ENCODE measurements at regions not wholly inside any gene's neighbourhood (a gene's known extent, or its start where the extent isn't known, plus 50 kb on each side); places are given as distances from the start of the nearest gene placed in this dataset.
"Not testable (repeated sequence)": the region's sequence is repeated elsewhere in the genome, so short reads cannot be mapped to it uniquely, and the experiment has no call there.

DNA sequence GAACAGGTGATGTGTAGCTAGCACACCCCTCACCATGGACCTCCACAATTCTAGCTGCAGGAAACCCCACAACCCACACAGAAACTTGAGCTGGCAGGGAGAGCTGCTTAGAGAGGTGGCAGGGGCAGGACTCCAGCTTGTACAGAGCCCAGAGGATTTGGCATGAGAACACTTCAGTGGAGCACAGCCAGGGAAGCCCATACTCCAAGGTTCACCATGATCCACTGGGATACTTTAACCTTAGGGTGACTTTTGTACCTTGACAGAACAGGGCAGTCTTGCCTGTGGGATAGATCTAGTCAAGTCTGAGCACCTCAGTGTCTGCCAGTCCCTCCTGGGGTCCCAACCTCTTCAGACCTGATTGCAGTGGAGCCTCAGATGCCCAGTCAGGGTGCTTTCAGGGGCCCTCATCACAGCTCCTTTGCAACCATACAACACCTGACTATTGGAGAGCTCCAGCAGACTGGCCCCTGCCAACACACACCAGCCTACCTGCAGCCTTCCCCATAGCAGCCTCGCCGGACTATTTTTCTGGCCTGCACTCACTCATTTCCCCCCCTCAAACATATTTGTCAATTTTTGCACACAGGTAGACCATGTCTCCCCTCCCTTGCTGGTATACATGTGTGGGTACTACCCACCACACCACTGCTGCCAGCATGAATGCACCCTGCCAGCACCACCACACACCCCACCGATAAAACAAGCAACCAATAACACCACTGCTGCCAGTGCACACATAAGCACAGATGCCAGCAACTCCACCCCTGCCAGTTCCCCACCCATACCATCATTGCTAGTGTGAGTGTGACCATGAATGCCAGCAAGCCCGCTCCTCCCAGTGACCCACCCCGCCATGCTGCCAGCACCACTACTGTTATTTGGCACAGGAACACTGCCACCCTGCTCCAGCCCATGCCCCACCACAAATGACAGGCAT, 56.0 kb upstream of the CDX4 start:
- H3K27me3 ChIP-seq (ENCODE audit: control insufficient read depth, insufficient read depth, low read length) = no peaks in the 10 kb centered on the region
- no CpG with 5 or more reads among the region's 5 CpGs for WGBS (ENCODE audit: insufficient coverage, insufficient read length)
- no peak for DNase-seq (ENCODE audit: low read depth, low spot score)
- no peaks in the 10 kb centered on the region for H3K4me1 ChIP-seq (ENCODE audit: control insufficient read depth, insufficient read depth, low read length)
- H3K27ac ChIP-seq (ENCODE audit: low read length) = no peak overlapping the region
- no peaks in the 10 kb centered on the region for H3K36me3 ChIP-seq (ENCODE audit: control insufficient read depth, insufficient read depth, low read length)
- H3K9me3 ChIP-seq (ENCODE audit: control insufficient read depth, insufficient read depth, low read length) = no peaks in the 10 kb centered on the region
- H3K4me3 ChIP-seq (ENCODE audit: low read length) = no peak overlapping the region

GRCh38 chrX:73366696-73367095, 80.2 kb upstream of the CDX4 start:
- H3K27ac ChIP-seq (ENCODE audit: low read length) = no peak overlapping the region
- H3K27me3 ChIP-seq (ENCODE audit: control insufficient read depth, insufficient read depth, low read length) = no peaks in the 10 kb centered on the region
- no peaks in the 10 kb centered on the region for H3K4me1 ChIP-seq (ENCODE audit: control insufficient read depth, insufficient read depth, low read length)
- H3K4me3 ChIP-seq (ENCODE audit: low read length) = no peak overlapping the region
- H3K9me3 ChIP-seq (ENCODE audit: control insufficient read depth, insufficient read depth, low read length) = no peaks in the 10 kb centered on the region
- no CpG with 5 or more reads among the region's 1 CpG for WGBS (ENCODE audit: insufficient coverage, insufficient read length)
- no peaks in the 10 kb centered on the region for H3K36me3 ChIP-seq (ENCODE audit: control insufficient read depth, insufficient read depth, low read length)
- no peak for DNase-seq (ENCODE audit: low read depth, low spot score)

- H3K4me3 ChIP-seq (ENCODE audit: low read length) = not testable (repeated sequence)
These were observed 89.6 kb upstream of the CDX4 start for GRCh38 chrX:73357294-73357693.

DNA sequence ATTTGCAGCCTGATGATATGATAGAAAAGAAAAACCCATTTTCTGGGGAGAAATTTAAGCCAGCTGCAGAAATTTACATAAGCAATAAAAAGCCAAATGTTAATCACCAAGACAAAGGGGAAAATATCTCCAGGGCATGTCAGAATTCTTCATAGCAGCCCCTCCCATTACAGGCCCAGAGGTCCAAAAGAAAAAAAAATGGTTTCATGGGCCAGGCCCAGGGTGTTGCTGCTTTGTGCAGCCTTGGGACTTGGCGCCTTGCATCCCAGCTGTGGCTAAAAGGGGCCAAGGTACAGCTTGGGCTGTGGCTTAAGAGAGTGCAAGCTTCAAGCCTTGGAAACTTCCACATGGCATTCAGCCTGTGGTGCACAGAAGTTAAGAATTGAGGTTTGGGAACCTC, 97.9 kb upstream of the CDX4 start:
- Histone ChIP-seq H3K36me3 (ENCODE audit: control insufficient read depth, insufficient read depth, low read length) (no peaks in the 10 kb centered on the region), H3K4me3 (ENCODE audit: low read length) (no peak overlapping the region), H3K9me3 (ENCODE audit: control insufficient read depth, insufficient read depth, low read length) (no peaks in the 10 kb centered on the region), H3K4me1 (ENCODE audit: control insufficient read depth, insufficient read depth, low read length) (no peaks in the 10 kb centered on the region), H3K27me3 (ENCODE audit: control insufficient read depth, insufficient read depth, low read length) (no peaks in the 10 kb centered on the region), H3K27ac (ENCODE audit: low read length) (no peak overlapping the region)
- WGBS (ENCODE audit: insufficient coverage, insufficient read length) = no CpG with 5 or more reads among the region's 1 CpG
- no peak for DNase-seq (ENCODE audit: low read depth, low spot score)

More at GRCh38 chrX:73357294-73357693, 89.6 kb upstream of the CDX4 start:
- not testable (repeated sequence) for H3K9me3 ChIP-seq (ENCODE audit: control insufficient read depth, insufficient read depth, low read length); DNase-seq (ENCODE audit: low read depth, low spot score); H3K36me3 ChIP-seq (ENCODE audit: control insufficient read depth, insufficient read depth, low read length); H3K27ac ChIP-seq (ENCODE audit: low read length); H3K4me1 ChIP-seq (ENCODE audit: control insufficient read depth, insufficient read depth, low read length); H3K27me3 ChIP-seq (ENCODE audit: control insufficient read depth, insufficient read depth, low read length)
- WGBS (ENCODE audit: insufficient coverage, insufficient read length) = no CpG with 5 or more reads among the region's 4 CpGs

DNA sequence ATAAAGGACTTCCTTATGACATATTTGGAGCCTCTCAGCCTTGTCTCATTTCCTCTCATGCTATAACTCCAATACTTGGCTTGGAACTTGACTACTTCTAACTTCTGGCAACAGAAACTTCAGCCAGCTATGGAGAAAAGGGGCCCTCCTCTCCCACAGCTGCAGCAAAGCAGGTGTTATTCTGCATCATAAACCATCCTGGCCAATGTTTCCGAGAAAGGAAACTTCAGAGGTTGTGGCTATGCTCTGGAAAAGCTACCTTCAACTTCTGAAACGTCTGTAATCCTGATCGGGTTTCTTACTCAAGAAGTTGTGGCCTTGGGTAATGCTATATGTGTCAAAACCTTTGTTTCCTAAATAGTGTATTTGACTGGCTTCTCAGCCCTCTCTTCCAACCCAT, 109.5 kb upstream of the CDX4 start:
- Histone ChIP-seq H3K4me1 (ENCODE audit: control insufficient read depth, insufficient read depth, low read length) (no peaks in the 10 kb centered on the region), H3K27ac (ENCODE audit: low read length) (no peak overlapping the region), H3K9me3 (ENCODE audit: control insufficient read depth, insufficient read depth, low read length) (no peaks in the 10 kb centered on the region), H3K4me3 (ENCODE audit: low read length) (no peak overlapping the region), H3K36me3 (ENCODE audit: control insufficient read depth, insufficient read depth, low read length) (no peaks in the 10 kb centered on the region), H3K27me3 (ENCODE audit: control insufficient read depth, insufficient read depth, low read length) (no peaks in the 10 kb centered on the region)
- no peak for DNase-seq (ENCODE audit: low read depth, low spot score)
- no CpG with 5 or more reads among the region's 3 CpGs for WGBS (ENCODE audit: insufficient coverage, insufficient read length)

DNA sequence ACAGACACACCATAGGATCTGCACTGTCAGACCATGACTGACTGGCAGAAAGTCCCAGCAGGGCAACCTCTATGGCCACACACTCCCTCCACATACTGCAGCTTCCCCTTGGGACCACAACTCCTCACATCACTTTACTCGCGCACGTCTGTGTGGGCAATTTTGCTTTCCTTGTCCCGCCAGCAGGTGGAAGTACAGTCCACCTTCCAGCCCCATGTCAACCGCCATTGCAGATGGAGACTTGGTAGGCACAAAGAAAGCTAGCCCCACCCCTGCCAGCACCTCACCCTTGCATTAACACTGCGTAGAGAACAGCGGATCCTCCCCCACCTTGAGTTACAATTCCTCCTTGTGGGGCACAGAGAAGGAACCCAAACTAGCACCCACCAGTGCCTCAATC, 74.4 kb upstream of the NAP1L2 start:
- Histone ChIP-seq H3K4me3 (ENCODE audit: low read length) (no peak overlapping the region), H3K27ac (ENCODE audit: low read length) (no peak overlapping the region), H3K4me1 (ENCODE audit: control insufficient read depth, insufficient read depth, low read length) (no peaks in the 10 kb centered on the region), H3K36me3 (ENCODE audit: control insufficient read depth, insufficient read depth, low read length) (no peaks in the 10 kb centered on the region), H3K9me3 (ENCODE audit: control insufficient read depth, insufficient read depth, low read length) (no peaks in the 10 kb centered on the region), H3K27me3 (ENCODE audit: control insufficient read depth, insufficient read depth, low read length) (no peaks in the 10 kb centered on the region)
- no CpG with 5 or more reads among the region's 7 CpGs for WGBS (ENCODE audit: insufficient coverage, insufficient read length)
- DNase-seq (ENCODE audit: low read depth, low spot score) = peak; percentile 5

DNA sequence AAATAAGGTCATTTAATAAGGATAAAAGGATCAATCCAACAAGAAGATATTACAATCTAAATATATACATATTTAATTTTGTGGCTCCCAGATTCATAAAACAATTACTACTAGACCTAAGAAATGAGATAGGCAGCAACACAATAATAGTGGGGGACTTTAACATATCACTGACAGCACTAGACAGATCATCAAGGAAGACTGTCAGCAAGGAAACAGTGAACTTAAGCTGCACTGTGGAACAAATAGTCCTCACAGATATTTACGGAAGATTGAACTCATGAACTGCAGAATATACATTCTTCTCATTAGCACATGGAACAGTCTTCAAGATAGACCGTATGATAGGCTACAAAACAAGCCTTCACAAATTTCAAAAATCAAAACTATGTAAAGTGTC, 56.1 kb upstream of the NAP1L2 start:
- Histone ChIP-seq H3K4me1 (ENCODE audit: control insufficient read depth, insufficient read depth, low read length) (no peaks in the 10 kb centered on the region), H3K36me3 (ENCODE audit: control insufficient read depth, insufficient read depth, low read length) (no peaks in the 10 kb centered on the region), H3K27ac (ENCODE audit: low read length) (no peak overlapping the region), H3K4me3 (ENCODE audit: low read length) (no peak overlapping the region), H3K9me3 (ENCODE audit: control insufficient read depth, insufficient read depth, low read length) (no peaks in the 10 kb centered on the region), H3K27me3 (ENCODE audit: control insufficient read depth, insufficient read depth, low read length) (no peaks in the 10 kb centered on the region)
- DNase-seq (ENCODE audit: low read depth, low spot score) = no peak
- WGBS (ENCODE audit: insufficient coverage, insufficient read length) = no CpG with 5 or more reads among the region's 2 CpGs

DNA sequence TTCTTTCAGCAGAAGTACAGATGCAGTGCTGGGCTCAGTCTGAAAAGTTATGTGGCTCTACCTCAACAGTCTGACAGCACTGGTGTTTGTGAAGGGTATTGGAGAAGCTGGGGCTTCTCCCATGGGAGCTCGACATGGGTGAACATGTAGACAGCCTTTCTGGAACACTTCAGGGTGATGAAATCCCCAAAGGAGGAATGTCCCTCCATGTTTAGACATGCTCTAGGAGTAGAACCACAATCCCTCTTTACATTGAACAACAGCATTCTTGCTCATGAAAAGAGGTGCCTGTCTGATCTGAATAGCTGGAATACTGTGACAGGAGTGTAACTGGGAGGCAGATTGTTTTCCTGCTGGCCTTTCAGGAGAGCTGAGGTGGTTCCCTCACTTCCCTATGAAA, 53.8 kb upstream of the NAP1L2 start:
- Histone ChIP-seq H3K9me3 (ENCODE audit: control insufficient read depth, insufficient read depth, low read length) (no peaks in the 10 kb centered on the region), H3K27ac (ENCODE audit: low read length) (no peak overlapping the region), H3K4me3 (ENCODE audit: low read length) (no peak overlapping the region), H3K27me3 (ENCODE audit: control insufficient read depth, insufficient read depth, low read length) (no peaks in the 10 kb centered on the region), H3K36me3 (ENCODE audit: control insufficient read depth, insufficient read depth, low read length) (no peaks in the 10 kb centered on the region), H3K4me1 (ENCODE audit: control insufficient read depth, insufficient read depth, low read length) (no peaks in the 10 kb centered on the region)
- no peak for DNase-seq (ENCODE audit: low read depth, low spot score)
- WGBS (ENCODE audit: insufficient coverage, insufficient read length) = no CpG with 5 or more reads among the region's 1 CpG

- Histone ChIP-seq H3K9me3 (ENCODE audit: control insufficient read depth, insufficient read depth, low read length) (no peaks in the 10 kb centered on the region), H3K27me3 (ENCODE audit: control insufficient read depth, insufficient read depth, low read length) (no peaks in the 10 kb centered on the region), H3K4me3 (ENCODE audit: low read length) (no peak overlapping the region), H3K36me3 (ENCODE audit: control insufficient read depth, insufficient read depth, low read length) (no peaks in the 10 kb centered on the region), H3K4me1 (ENCODE audit: control insufficient read depth, insufficient read depth, low read length) (no peaks in the 10 kb centered on the region), H3K27ac (ENCODE audit: low read length) (no peak overlapping the region)
- no peak for DNase-seq (ENCODE audit: low read depth, low spot score)
These were observed 53.3 kb upstream of the NAP1L2 start for GRCh38 chrX:73267979-73268378.

- no peak for DNase-seq (ENCODE audit: low read depth, low spot score)
- Histone ChIP-seq H3K36me3 (ENCODE audit: control insufficient read depth, insufficient read depth, low read length) (no peaks in the 10 kb centered on the region), H3K4me3 (ENCODE audit: low read length) (no peak overlapping the region), H3K27ac (ENCODE audit: low read length) (no peak overlapping the region), H3K27me3 (ENCODE audit: control insufficient read depth, insufficient read depth, low read length) (no peaks in the 10 kb centered on the region), H3K4me1 (ENCODE audit: control insufficient read depth, insufficient read depth, low read length) (no peaks in the 10 kb centered on the region), H3K9me3 (ENCODE audit: control insufficient read depth, insufficient read depth, low read length) (no peaks in the 10 kb centered on the region)
These were observed 52.6 kb upstream of the NAP1L2 start for GRCh38 chrX:73267206-73267605.

- Histone ChIP-seq H3K9me3 (ENCODE audit: control insufficient read depth, insufficient read depth, low read length) (no peaks in the 10 kb centered on the region), H3K27ac (ENCODE audit: low read length) (no peak overlapping the region), H3K27me3 (ENCODE audit: control insufficient read depth, insufficient read depth, low read length) (no peaks in the 10 kb centered on the region), H3K4me3 (ENCODE audit: low read length) (no peak overlapping the region), H3K36me3 (ENCODE audit: control insufficient read depth, insufficient read depth, low read length) (no peaks in the 10 kb centered on the region), H3K4me1 (ENCODE audit: control insufficient read depth, insufficient read depth, low read length) (no peaks in the 10 kb centered on the region)
- no CpG with 5 or more reads among the region's 2 CpGs for WGBS (ENCODE audit: insufficient coverage, insufficient read length)
- DNase-seq (ENCODE audit: low read depth, low spot score) = no peak
These were observed 52.1 kb upstream of the NAP1L2 start for GRCh38 chrX:73266766-73267165.

Data from iPS DF 6.9 (cell line).